RWPE2 (cell line): ENCODE measurements at regions not wholly inside any gene's neighbourhood (a gene's known extent, or its start where the extent isn't known, plus 50 kb on each side); places are given as distances from the start of the nearest gene placed in this dataset.

Source experiments
- ATAC-seq: fragments of 200-7000 bp; cut with Tn5 transposase; 3 replicates; pipeline ENCODE4 v1.9.1; 2021; ENCODE audit warnings: low read depth
- DNase-seq: peaks from one replicate; pipeline ENCODE4 v3.0.0-alpha.2; 2020; ENCODE audit warnings: low spot score
- H3K27ac ChIP-seq: fragments of 450-650 bp; 2 replicates; pipeline ENCODE4 v1.5.1; 2017; ENCODE audit warnings: mild to moderate bottlenecking; ENCODE audit not compliant: poor library complexity, severe bottlenecking
- H3K27me3 ChIP-seq: fragments of 250-450 bp; sonication (Bioruptor Pico); 2 replicates; pipeline ENCODE4 v1.5.1; 2021; ENCODE audit warnings: mild to moderate bottlenecking, moderate library complexity; ENCODE audit not compliant: insufficient read depth, poor library complexity, severe bottlenecking
- H3K36me3 ChIP-seq: fragments of 250-450 bp; sonication (Bioruptor Pico); 2 replicates; pipeline ENCODE4 v1.5.1; 2020; ENCODE audit warnings: low read depth, mild to moderate bottlenecking, moderate library complexity
- H3K4me1 ChIP-seq: fragments of 250-450 bp; sonication (Bioruptor Pico); 2 replicates; pipeline ENCODE4 v1.5.1; 2021; ENCODE audit warnings: mild to moderate bottlenecking, moderate library complexity; ENCODE audit not compliant: insufficient read depth, poor library complexity, severe bottlenecking
- H3K4me3 ChIP-seq: fragments of 250-450 bp; sonication (Bioruptor Pico); 2 replicates; pipeline ENCODE4 v1.5.1; 2021; ENCODE audit warnings: mild to moderate bottlenecking, moderate library complexity; ENCODE audit not compliant: severe bottlenecking
- H3K9me3 ChIP-seq: fragments of 250-450 bp; sonication (Bioruptor Pico); 2 replicates; pipeline ENCODE4 v1.5.1; 2021; ENCODE audit warnings: mild to moderate bottlenecking, moderate library complexity; ENCODE audit not compliant: severe bottlenecking
- CTCF ChIP-seq: fragments of 450-650 bp; IDR thresholded peaks from one replicate; pipeline ENCODE4 v1.5.1; 2017; ENCODE audit warnings: mild to moderate bottlenecking, moderate library complexity; ENCODE audit not compliant: poor library complexity, severe bottlenecking

GRCh38 chr9:110058304-110058953 lies 149.5 kb downstream of the C9orf152 start:
- H3K4me3 ChIP-seq, result no peak overlapping the region
- ATAC-seq (peak; percentile 90), DNase-seq (no peak)
- H3K27ac ChIP-seq, result peak overlapping the region; percentile 36
- no peaks in the 10 kb centered on the region for H3K9me3 ChIP-seq
- peak; percentile 79 for TF ChIP-seq CTCF
- peaks cover 5% of the 10 kb centered on the region for H3K4me1 ChIP-seq
- H3K27me3 ChIP-seq, result no peaks in the 10 kb centered on the region
- H3K36me3 ChIP-seq, result peaks cover 70% of the 10 kb centered on the region

DNA sequence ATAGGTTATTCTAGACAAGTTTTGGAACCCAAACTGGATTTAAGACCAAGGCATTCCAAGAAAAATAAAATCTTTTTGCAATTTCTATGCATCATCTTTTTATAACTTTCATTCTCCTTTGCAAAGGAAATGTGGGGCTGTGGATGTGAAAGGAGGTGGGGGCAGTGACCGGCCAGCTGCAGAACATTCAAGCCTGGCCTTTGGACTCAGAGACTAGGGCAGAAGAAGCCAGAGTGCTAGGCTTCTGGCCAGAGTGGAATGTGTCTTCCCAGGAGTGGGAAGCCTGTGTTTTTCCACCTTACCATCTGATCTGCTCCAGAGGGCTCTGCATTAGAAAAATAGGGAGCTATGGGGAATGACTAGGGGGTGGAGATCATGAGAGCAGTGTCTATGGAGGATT lies 148.5 kb downstream of the C9orf152 start:
- TF ChIP-seq CTCF, result no peak

DNA sequence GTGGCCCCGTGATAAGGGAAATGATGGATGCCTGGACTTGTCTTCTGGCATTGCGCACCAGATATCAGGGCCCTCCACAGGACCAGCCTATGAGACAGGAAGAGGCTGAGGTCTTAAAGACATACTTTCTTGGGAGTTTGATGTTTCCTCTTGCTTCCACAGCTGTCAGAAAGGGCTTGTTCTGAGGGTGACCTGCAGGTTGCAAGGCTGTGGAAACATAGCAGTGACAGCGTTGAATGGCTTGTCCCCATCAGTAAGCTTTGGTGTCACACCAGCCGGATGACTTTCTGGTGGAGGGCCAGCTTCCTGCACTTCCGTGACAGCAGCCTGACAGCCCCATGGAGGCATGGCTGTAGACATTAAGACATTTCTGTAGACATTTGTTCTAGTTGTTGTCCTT lies 143.2 kb downstream of the C9orf152 start:
- no peak for TF ChIP-seq CTCF
- H3K27ac ChIP-seq, result no peak overlapping the region
- ATAC-seq, result no peak

More for the DNA sequence above, 148.5 kb downstream of the C9orf152 start:
- no peak overlapping the region for H3K27ac ChIP-seq
- H3K4me1 ChIP-seq, result peaks cover 5% of the 10 kb centered on the region
- ATAC-seq (no peak), DNase-seq (no peak)
- peaks cover 77% of the 10 kb centered on the region for H3K36me3 ChIP-seq
- H3K27me3 ChIP-seq, result no peaks in the 10 kb centered on the region
- no peaks in the 10 kb centered on the region for H3K9me3 ChIP-seq
- no peak overlapping the region for H3K4me3 ChIP-seq

DNA sequence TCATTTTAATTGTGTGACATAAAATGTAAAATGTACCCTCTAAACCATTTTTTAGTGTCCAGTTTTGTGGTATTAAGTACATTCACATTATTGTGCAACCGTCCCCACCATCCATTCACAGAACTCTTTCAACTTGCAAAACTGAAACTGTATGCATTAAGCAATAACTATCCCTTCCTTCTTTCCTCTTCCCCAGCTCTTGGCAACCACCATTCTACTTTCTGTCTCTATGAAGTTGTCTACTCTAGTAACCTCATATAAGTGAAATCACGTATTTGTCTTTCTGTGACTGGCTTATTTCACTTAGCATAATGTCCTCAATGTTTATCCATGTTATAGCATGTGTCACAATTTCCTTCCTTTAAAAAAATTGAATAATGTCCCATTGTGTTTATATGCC lies 142.4 kb downstream of the C9orf152 start:
- Histone ChIP-seq H3K4me3 (no peak overlapping the region), H3K27me3 (no peaks in the 10 kb centered on the region), H3K27ac (peak overlapping the region; percentile 63), H3K4me1 (peaks cover 27% of the 10 kb centered on the region), H3K36me3 (peaks cover 43% of the 10 kb centered on the region), H3K9me3 (no peaks in the 10 kb centered on the region)
- no peak for ATAC-seq
- no peak for DNase-seq
- no peak for TF ChIP-seq CTCF

More for the DNA sequence above, 143.2 kb downstream of the C9orf152 start:
- Histone ChIP-seq H3K4me1 (peaks cover 23% of the 10 kb centered on the region), H3K4me3 (no peak overlapping the region), H3K27me3 (no peaks in the 10 kb centered on the region), H3K36me3 (peaks cover 47% of the 10 kb centered on the region), H3K9me3 (no peaks in the 10 kb centered on the region)
- no peak for DNase-seq
